Neural cell (in vitro differentiated cells): ENCODE measurements at regions not wholly inside any gene's neighbourhood (a gene's known extent, or its start where the extent isn't known, plus 50 kb on each side); places are given as distances from the start of the nearest gene placed in this dataset.

Source experiments
- H2AFZ ChIP-seq: fragments of 200-600, 300-800 bp; sonication (generic), shearing (Covaris generic); 2 replicates; pipeline ENCODE4 v1.6.0; 2014; ENCODE audit warnings: low read depth, mild to moderate bottlenecking, antibody characterized with exemption, low read length, moderate library complexity
- H3F3A ChIP-seq: fragments of 200-600 bp; shearing (Covaris generic); 2 replicates; pipeline ENCODE4 v1.6.1; 2016; ENCODE audit warnings: mild to moderate bottlenecking, moderate library complexity, mixed read lengths, antibody characterized with exemption, low read length; ENCODE audit not compliant: insufficient read depth, poor library complexity, severe bottlenecking
- H3K27ac ChIP-seq: fragments of 200-600, 300-800 bp; sonication (generic), shearing (Covaris generic); 2 replicates; pipeline ENCODE4 v1.5.1; 2014; ENCODE audit warnings: mild to moderate bottlenecking, low read length, moderate library complexity
- H3K27me3 ChIP-seq: fragments of 300-800, 200-600 bp; sonication (generic), shearing (Covaris generic); 2 replicates; pipeline ENCODE4 v1.6.0; 2014; ENCODE audit warnings: mild to moderate bottlenecking, low read depth, low read length, moderate library complexity; ENCODE audit not compliant: insufficient read depth
- H3K36me3 ChIP-seq: fragments of 300-800, 200-600 bp; sonication (generic), shearing (Covaris generic); 2 replicates; pipeline ENCODE4 v1.5.1; 2014; ENCODE audit warnings: mild to moderate bottlenecking, antibody characterized with exemption, low read length, moderate library complexity; ENCODE audit not compliant: insufficient read depth
- H3K4me2 ChIP-seq: fragments of 300-800, 200-600 bp; sonication (generic), shearing (Covaris generic); 2 replicates; pipeline ENCODE4 v1.6.0; 2014; ENCODE audit warnings: mild to moderate bottlenecking, low read length
- H3K4me3 ChIP-seq: fragments of 300-800, 200-600 bp; sonication (generic), shearing (Covaris generic); 2 replicates; pipeline ENCODE4 v1.5.1; 2014; ENCODE audit warnings: mild to moderate bottlenecking, low read length, moderate library complexity
- H3K79me2 ChIP-seq: fragments of 200-600 bp; shearing (Covaris generic); replicated peaks from 2 replicates; pipeline ENCODE4 v1.6.0; 2014; ENCODE audit warnings: mild to moderate bottlenecking, low read length, moderate library complexity; ENCODE audit not compliant: insufficient read depth
- H3K9ac ChIP-seq: fragments of 300-800, 200-600 bp; sonication (generic), shearing (Covaris generic); 2 replicates; pipeline ENCODE4 v1.6.1; 2016; ENCODE audit warnings: mild to moderate bottlenecking, low read length, mixed read lengths
- H3K9me2 ChIP-seq: fragments of 200-600 bp; shearing (Covaris generic); 2 replicates; pipeline ENCODE4 v1.6.1; 2016; ENCODE audit warnings: mild to moderate bottlenecking, low read length, mixed read lengths; ENCODE audit not compliant: insufficient read depth
- H3K9me3 ChIP-seq: fragments of 200-600, 300-800 bp; sonication (generic), shearing (Covaris generic); 2 replicates; pipeline ENCODE4 v1.6.1; 2016; ENCODE audit warnings: mild to moderate bottlenecking, mixed run types, low read length, moderate library complexity, mixed read lengths
- H4K20me1 ChIP-seq: fragments of 200-600 bp; shearing (Covaris generic); 2 replicates; pipeline ENCODE4 v1.6.1; 2016; ENCODE audit warnings: mild to moderate bottlenecking, mixed run types; ENCODE audit not compliant: insufficient read depth
- CTCF ChIP-seq: fragments of 450-650 bp; IDR thresholded peaks from 2 replicates; pipeline ENCODE4 v1.5.1; 2014; ENCODE audit warnings: antibody characterized with exemption, mild to moderate bottlenecking, moderate library complexity; ENCODE audit not compliant: poor library complexity, severe bottlenecking
- EP300 ChIP-seq: fragments of 450-650 bp; conservative IDR thresholded peaks from 2 replicates; pipeline ENCODE4 v1.6.1; 2014; ENCODE audit warnings: antibody characterized with exemption, mild to moderate bottlenecking, moderate library complexity; ENCODE audit not compliant: poor library complexity, severe bottlenecking
- EZH2 ChIP-seq: fragments of 200-600, 300-800 bp; shearing (Covaris generic), sonication (generic); IDR thresholded peaks from 2 replicates; pipeline ENCODE4 v1.6.1; 2014; ENCODE audit warnings: antibody characterized with exemption, low read length, borderline replicate concordance, mild to moderate bottlenecking; ENCODE audit not compliant: insufficient read depth, poor library complexity, severe bottlenecking
- MXI1 ChIP-seq: fragments of 450-650 bp; conservative IDR thresholded peaks from 2 replicates; pipeline ENCODE4 v1.6.1; 2014; ENCODE audit warnings: antibody characterized with exemption, mild to moderate bottlenecking; ENCODE audit not compliant: poor library complexity, severe bottlenecking
- POLR2AphosphoS5 ChIP-seq: IDR thresholded peaks from 2 replicates; pipeline ENCODE4 v1.6.1; 2012
- RAD21 ChIP-seq: fragments of 450-650 bp; conservative IDR thresholded peaks from 2 replicates; pipeline ENCODE4 v1.6.1; 2014; ENCODE audit warnings: antibody characterized with exemption, mild to moderate bottlenecking, moderate library complexity
- REST ChIP-seq: IDR thresholded peaks from 2 replicates; pipeline ENCODE4 v1.6.1; 2012; ENCODE audit warnings: borderline replicate concordance
- SMC3 ChIP-seq: fragments of 450-650 bp; conservative IDR thresholded peaks from 2 replicates; pipeline ENCODE4 v1.6.1; 2014; ENCODE audit warnings: antibody characterized with exemption, mild to moderate bottlenecking, moderate library complexity; ENCODE audit not compliant: poor library complexity
- TAF1 ChIP-seq: IDR thresholded peaks from 2 replicates; pipeline ENCODE4 v1.6.1; 2012; ENCODE audit warnings: low read depth

GRCh38 chr3:22091329-22091728 lies 340.3 kb upstream of the ZNF385D start:
- Histone ChIP-seq H3K9ac (no peak overlapping the region), H3K9me3 (no peaks in the 10 kb centered on the region), H4K20me1 (no peaks in the 10 kb centered on the region), H3K4me3 (no peak overlapping the region), H2AFZ (no peak overlapping the region), H3F3A (no peaks in the 10 kb centered on the region), H3K79me2 (no peaks in the 10 kb centered on the region), H3K27me3 (no peaks in the 10 kb centered on the region), H3K9me2 (no peaks in the 10 kb centered on the region), H3K4me2 (no peak overlapping the region), H3K27ac (no peak overlapping the region), H3K36me3 (no peaks in the 10 kb centered on the region)
- no peak for TF ChIP-seq EP300

- H3F3A ChIP-seq: no peaks in the 10 kb centered on the region
- H3K4me3 ChIP-seq: no peak overlapping the region
- no peaks in the 10 kb centered on the region for H3K9me2 ChIP-seq
- H3K9me3 ChIP-seq: no peaks in the 10 kb centered on the region
- H3K9ac ChIP-seq: no peak overlapping the region
- H3K79me2 ChIP-seq: no peaks in the 10 kb centered on the region
- H3K27me3 ChIP-seq: no peaks in the 10 kb centered on the region
- H4K20me1 ChIP-seq: no peaks in the 10 kb centered on the region
- no peak overlapping the region for H2AFZ ChIP-seq
- no peak overlapping the region for H3K27ac ChIP-seq
- TF ChIP-seq SMC3 (no peak), REST (no peak), EP300 (no peak), POLR2AphosphoS5 (no peak), TAF1 (no peak), MXI1 (no peak), CTCF (no peak), EZH2 (no peak), RAD21 (no peak)
- H3K4me2 ChIP-seq: no peak overlapping the region
- no peaks in the 10 kb centered on the region for H3K36me3 ChIP-seq
Observed at GRCh38 chr3:22098021-22098420, 347.0 kb upstream of the ZNF385D start.

- TF ChIP-seq CTCF: no peak
- TF ChIP-seq RAD21: no peak
- TF ChIP-seq SMC3: no peak
- TF ChIP-seq MXI1: no peak
- TF ChIP-seq EP300: no peak
- TF ChIP-seq EZH2: no peak
- H3K9me2 ChIP-seq: no peaks in the 10 kb centered on the region
- H3K79me2 ChIP-seq: no peaks in the 10 kb centered on the region
Observed at GRCh38 chr3:22101351-22101750, 350.3 kb upstream of the ZNF385D start.

More at GRCh38 chr3:22101351-22101750, 350.3 kb upstream of the ZNF385D start:
- Histone ChIP-seq H3K9me3 (no peaks in the 10 kb centered on the region), H3K9ac (no peak overlapping the region), H3K27me3 (no peaks in the 10 kb centered on the region), H3K4me2 (no peak overlapping the region), H3K27ac (no peak overlapping the region), H3F3A (no peaks in the 10 kb centered on the region), H4K20me1 (no peaks in the 10 kb centered on the region), H2AFZ (no peak overlapping the region), H3K4me3 (no peak overlapping the region), H3K36me3 (no peaks in the 10 kb centered on the region)
